WTC11 (cell line): ENCODE measurements at regions not wholly inside any gene's neighbourhood (a gene's known extent, or its start where the extent isn't known, plus 50 kb on each side); places are given as distances from the start of the nearest gene placed in this dataset.

Source experiments
- ATF1 ChIP-seq: sonication (generic); formaldehyde crosslinking; IDR thresholded peaks from 2 replicates; pipeline ENCODE4 v1.8.1; 2023; ENCODE audit warnings: mild to moderate bottlenecking, moderate library complexity, missing genetic modification reagents
- ELF4 ChIP-seq: sonication (generic); formaldehyde crosslinking; IDR thresholded peaks from 2 replicates; pipeline ENCODE4 v1.8.1; 2022; ENCODE audit warnings: low read depth, mild to moderate bottlenecking, moderate library complexity, missing genetic modification reagents
- NR2C2 ChIP-seq: sonication (generic); formaldehyde crosslinking; IDR thresholded peaks from 2 replicates; pipeline ENCODE4 v1.8.0; 2022; ENCODE audit warnings: mild to moderate bottlenecking, missing genetic modification reagents
- TEAD4 ChIP-seq: sonication (generic); formaldehyde crosslinking; IDR thresholded peaks from 2 replicates; pipeline ENCODE4 v1.8.0; 2022; ENCODE audit warnings: mild to moderate bottlenecking, missing genetic modification reagents
- TP53 ChIP-seq: sonication (generic); formaldehyde crosslinking; IDR thresholded peaks from 2 replicates; pipeline ENCODE4 v1.8.1; 2023; ENCODE audit warnings: mild to moderate bottlenecking, missing genetic modification reagents
- ZBTB21 ChIP-seq: sonication (generic); formaldehyde crosslinking; IDR thresholded peaks from 2 replicates; pipeline ENCODE4 v1.8.1; 2023; ENCODE audit warnings: mild to moderate bottlenecking, missing genetic modification reagents, borderline replicate concordance
- TF ChIP-seq, protein P1 (sequence below): fragments of 200-600 bp; IDR thresholded peaks from 2 replicates; pipeline ENCODE4 v1.8.0; 2022; ENCODE audit warnings: antibody characterized with exemption
- TF ChIP-seq, protein P2 (sequence below): sonication (generic); formaldehyde crosslinking; IDR thresholded peaks from 2 replicates; pipeline ENCODE4 v1.8.1; 2023; ENCODE audit warnings: mild to moderate bottlenecking, missing genetic modification reagents, moderate library complexity
- TF ChIP-seq, protein P3 (sequence below): sonication (generic); formaldehyde crosslinking; IDR thresholded peaks from 2 replicates; pipeline ENCODE4 v1.8.0; 2023; ENCODE audit warnings: mild to moderate bottlenecking, missing genetic modification reagents
- TF ChIP-seq, protein P4 (sequence below): sonication (generic); formaldehyde crosslinking; IDR thresholded peaks from 2 replicates; pipeline ENCODE4 v1.8.1; 2023; ENCODE audit warnings: mild to moderate bottlenecking, missing genetic modification reagents

DNA sequence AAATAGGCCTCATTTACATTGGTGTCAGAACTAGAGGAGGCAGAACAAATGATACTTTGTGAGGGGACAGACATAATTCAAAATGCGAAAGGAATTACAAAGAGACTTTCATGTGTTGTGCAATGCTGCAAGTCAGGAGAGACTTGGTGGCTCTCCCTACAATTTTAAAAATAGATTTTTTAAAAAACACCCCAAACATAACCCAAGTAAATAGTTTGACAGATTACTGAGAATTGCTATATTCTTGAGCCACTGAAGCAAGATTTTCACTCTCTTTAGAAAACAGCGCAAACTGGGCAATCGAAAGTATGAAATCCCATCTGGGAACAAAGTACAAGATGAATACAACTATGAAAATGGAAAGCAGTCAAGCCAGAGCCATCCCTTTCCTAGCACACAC is 126.3 kb upstream of the NPY start:
- TF ChIP-seq, protein P1, sequence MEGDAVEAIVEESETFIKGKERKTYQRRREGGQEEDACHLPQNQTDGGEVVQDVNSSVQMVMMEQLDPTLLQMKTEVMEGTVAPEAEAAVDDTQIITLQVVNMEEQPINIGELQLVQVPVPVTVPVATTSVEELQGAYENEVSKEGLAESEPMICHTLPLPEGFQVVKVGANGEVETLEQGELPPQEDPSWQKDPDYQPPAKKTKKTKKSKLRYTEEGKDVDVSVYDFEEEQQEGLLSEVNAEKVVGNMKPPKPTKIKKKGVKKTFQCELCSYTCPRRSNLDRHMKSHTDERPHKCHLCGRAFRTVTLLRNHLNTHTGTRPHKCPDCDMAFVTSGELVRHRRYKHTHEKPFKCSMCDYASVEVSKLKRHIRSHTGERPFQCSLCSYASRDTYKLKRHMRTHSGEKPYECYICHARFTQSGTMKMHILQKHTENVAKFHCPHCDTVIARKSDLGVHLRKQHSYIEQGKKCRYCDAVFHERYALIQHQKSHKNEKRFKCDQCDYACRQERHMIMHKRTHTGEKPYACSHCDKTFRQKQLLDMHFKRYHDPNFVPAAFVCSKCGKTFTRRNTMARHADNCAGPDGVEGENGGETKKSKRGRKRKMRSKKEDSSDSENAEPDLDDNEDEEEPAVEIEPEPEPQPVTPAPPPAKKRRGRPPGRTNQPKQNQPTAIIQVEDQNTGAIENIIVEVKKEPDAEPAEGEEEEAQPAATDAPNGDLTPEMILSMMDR = no peak
- TF ChIP-seq ATF1 (CRISPR knock-in tag) = no peak
- no peak for TF ChIP-seq ELF4 (CRISPR knock-in tag)
- TF ChIP-seq, protein P2, sequence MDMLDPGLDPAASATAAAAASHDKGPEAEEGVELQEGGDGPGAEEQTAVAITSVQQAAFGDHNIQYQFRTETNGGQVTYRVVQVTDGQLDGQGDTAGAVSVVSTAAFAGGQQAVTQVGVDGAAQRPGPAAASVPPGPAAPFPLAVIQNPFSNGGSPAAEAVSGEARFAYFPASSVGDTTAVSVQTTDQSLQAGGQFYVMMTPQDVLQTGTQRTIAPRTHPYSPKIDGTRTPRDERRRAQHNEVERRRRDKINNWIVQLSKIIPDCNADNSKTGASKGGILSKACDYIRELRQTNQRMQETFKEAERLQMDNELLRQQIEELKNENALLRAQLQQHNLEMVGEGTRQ (CRISPR knock-in tag) = no peak
- TF ChIP-seq TEAD4 = no peak
- TF ChIP-seq NR2C2 (CRISPR knock-in tag) = no peak
- no peak for TF ChIP-seq TP53
- TF ChIP-seq, protein P3, sequence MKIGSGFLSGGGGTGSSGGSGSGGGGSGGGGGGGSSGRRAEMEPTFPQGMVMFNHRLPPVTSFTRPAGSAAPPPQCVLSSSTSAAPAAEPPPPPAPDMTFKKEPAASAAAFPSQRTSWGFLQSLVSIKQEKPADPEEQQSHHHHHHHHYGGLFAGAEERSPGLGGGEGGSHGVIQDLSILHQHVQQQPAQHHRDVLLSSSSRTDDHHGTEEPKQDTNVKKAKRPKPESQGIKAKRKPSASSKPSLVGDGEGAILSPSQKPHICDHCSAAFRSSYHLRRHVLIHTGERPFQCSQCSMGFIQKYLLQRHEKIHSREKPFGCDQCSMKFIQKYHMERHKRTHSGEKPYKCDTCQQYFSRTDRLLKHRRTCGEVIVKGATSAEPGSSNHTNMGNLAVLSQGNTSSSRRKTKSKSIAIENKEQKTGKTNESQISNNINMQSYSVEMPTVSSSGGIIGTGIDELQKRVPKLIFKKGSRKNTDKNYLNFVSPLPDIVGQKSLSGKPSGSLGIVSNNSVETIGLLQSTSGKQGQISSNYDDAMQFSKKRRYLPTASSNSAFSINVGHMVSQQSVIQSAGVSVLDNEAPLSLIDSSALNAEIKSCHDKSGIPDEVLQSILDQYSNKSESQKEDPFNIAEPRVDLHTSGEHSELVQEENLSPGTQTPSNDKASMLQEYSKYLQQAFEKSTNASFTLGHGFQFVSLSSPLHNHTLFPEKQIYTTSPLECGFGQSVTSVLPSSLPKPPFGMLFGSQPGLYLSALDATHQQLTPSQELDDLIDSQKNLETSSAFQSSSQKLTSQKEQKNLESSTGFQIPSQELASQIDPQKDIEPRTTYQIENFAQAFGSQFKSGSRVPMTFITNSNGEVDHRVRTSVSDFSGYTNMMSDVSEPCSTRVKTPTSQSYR (CRISPR knock-in tag) = no peak
- TF ChIP-seq ZBTB21 (CRISPR knock-in tag) = no peak
- TF ChIP-seq, protein P4, sequence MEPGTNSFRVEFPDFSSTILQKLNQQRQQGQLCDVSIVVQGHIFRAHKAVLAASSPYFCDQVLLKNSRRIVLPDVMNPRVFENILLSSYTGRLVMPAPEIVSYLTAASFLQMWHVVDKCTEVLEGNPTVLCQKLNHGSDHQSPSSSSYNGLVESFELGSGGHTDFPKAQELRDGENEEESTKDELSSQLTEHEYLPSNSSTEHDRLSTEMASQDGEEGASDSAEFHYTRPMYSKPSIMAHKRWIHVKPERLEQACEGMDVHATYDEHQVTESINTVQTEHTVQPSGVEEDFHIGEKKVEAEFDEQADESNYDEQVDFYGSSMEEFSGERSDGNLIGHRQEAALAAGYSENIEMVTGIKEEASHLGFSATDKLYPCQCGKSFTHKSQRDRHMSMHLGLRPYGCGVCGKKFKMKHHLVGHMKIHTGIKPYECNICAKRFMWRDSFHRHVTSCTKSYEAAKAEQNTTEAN (CRISPR knock-in tag) = no peak
